Stomach (tissue), 4 donors: ENCODE measurements at regions not wholly inside any gene's neighbourhood (a gene's known extent, or its start where the extent isn't known, plus 50 kb on each side); places are given as distances from the start of the nearest gene placed in this dataset.

Experiments
- CTCF ChIP-seq, 7 experiments: fragments of 450-650 bp in 4 of 7; fragments of 200-600 bp in 3 of 7; sonication (generic) in 3 of 7; IDR thresholded peaks; one replicate each; pipeline ENCODE4 v1.5.1; 2016 to 2019; ENCODE audit warnings: antibody characterized with exemption in 7 of 7, control low read depth in 2 of 7, mild to moderate bottlenecking in 1 of 7
- EP300 ChIP-seq: sonication (generic); formaldehyde crosslinking; IDR thresholded peaks from one replicate; pipeline ENCODE4 v1.6.1; 2017; ENCODE audit warnings: antibody characterized with exemption
- POLR2A ChIP-seq, 4 donors: fragments of 450-650 bp; IDR thresholded peaks; one replicate each; pipeline ENCODE4 v1.6.1; 2016; ENCODE audit warnings: antibody characterized with exemption in 4 of 4, control low read depth in 2 of 4, mild to moderate bottlenecking in 1 of 4, moderate library complexity in 1 of 4
- POLR2AphosphoS5 ChIP-seq, 3 donors: sonication (generic); formaldehyde crosslinking; IDR thresholded peaks; one replicate each; pipeline ENCODE4 v1.6.1; 2016; ENCODE audit warnings: antibody characterized with exemption in 3 of 3

- TF ChIP-seq CTCF (IDR thresholded peaks at IDR 0.05) (no peak), POLR2A (IDR thresholded peaks at IDR 0.05) (no peak), POLR2AphosphoS5 (IDR thresholded peaks at IDR 0.05) (no peak), EP300 (no peak)
Measured at GRCh38 chr10:111865550-111865949, 318.0 kb downstream of the GPAM start.
